GM23248 (cell line): ENCODE measurements at regions not wholly inside any gene's neighbourhood (a gene's known extent, or its start where the extent isn't known, plus 50 kb on each side); places are given as distances from the start of the nearest gene placed in this dataset.

Experiments used
- DNase-seq: peaks from one replicate; pipeline ENCODE4 v3.0.0-alpha.2; 2015
- H2AFZ ChIP-seq: fragments of 200-600 bp; sonication (generic); 2 replicates; pipeline ENCODE4 v1.6.1; 2016; ENCODE audit warnings: antibody characterized with exemption
- H3F3A ChIP-seq: fragments of 200-600 bp; sonication (generic); 2 replicates; pipeline ENCODE4 v1.6.1; 2016; ENCODE audit warnings: mild to moderate bottlenecking, antibody characterized with exemption, mixed run types; ENCODE audit not compliant: insufficient read depth
- H3K27ac ChIP-seq: fragments of 200-600 bp; sonication (generic); 2 replicates; pipeline ENCODE4 v1.5.1; 2016; ENCODE audit warnings: mild to moderate bottlenecking
- H3K27me3 ChIP-seq: fragments of 200-600 bp; sonication (generic); replicated peaks from 2 replicates; pipeline ENCODE4 v1.6.1; 2016; ENCODE audit warnings: mild to moderate bottlenecking; ENCODE audit not compliant: insufficient read depth
- H3K36me3 ChIP-seq: fragments of 200-600 bp; sonication (generic); 2 replicates; pipeline ENCODE4 v1.6.1; 2016; ENCODE audit warnings: low read depth, mild to moderate bottlenecking
- H3K4me1 ChIP-seq: fragments of 200-600 bp; sonication (generic); 2 replicates; pipeline ENCODE4 v1.6.1; 2016; ENCODE audit warnings: mild to moderate bottlenecking; ENCODE audit not compliant: insufficient read depth
- H3K4me2 ChIP-seq: fragments of 200-600 bp; sonication (generic); one replicate; pipeline ENCODE4 v1.6.1; 2016; ENCODE audit warnings: mild to moderate bottlenecking; ENCODE audit not compliant: unreplicated experiment
- H3K4me3 ChIP-seq: fragments of 200-600 bp; sonication (generic); 2 replicates; pipeline ENCODE4 v1.5.1; 2016; ENCODE audit warnings: mild to moderate bottlenecking
- H3K79me2 ChIP-seq: fragments of 200-600 bp; sonication (generic); 2 replicates; pipeline ENCODE4 v1.6.1; 2016; ENCODE audit warnings: mild to moderate bottlenecking; ENCODE audit not compliant: insufficient read depth
- H3K9ac ChIP-seq: fragments of 200-600 bp; sonication (generic); 2 replicates; pipeline ENCODE4 v1.6.1; 2016; ENCODE audit warnings: mild to moderate bottlenecking
- H3K9me2 ChIP-seq: fragments of 200-600 bp; sonication (generic); 2 replicates; pipeline ENCODE4 v1.6.1; 2016; ENCODE audit warnings: mixed run types, mild to moderate bottlenecking, moderate library complexity; ENCODE audit not compliant: insufficient read depth
- H3K9me3 ChIP-seq: fragments of 200-600 bp; sonication (generic); one replicate; pipeline ENCODE4 v1.6.1; 2017; ENCODE audit warnings: low read depth
- H4K20me1 ChIP-seq: fragments of 200-600 bp; sonication (generic); 2 replicates; pipeline ENCODE4 v1.6.0; 2016; ENCODE audit not compliant: insufficient read depth
- EZH2 ChIP-seq: fragments of 200-600 bp; sonication (generic); IDR thresholded peaks from 2 replicates; pipeline ENCODE4 v1.6.1; 2018; ENCODE audit warnings: antibody characterized with exemption, mild to moderate bottlenecking; ENCODE audit not compliant: insufficient read depth, poor library complexity, severe bottlenecking
- EZH2phosphoT487 ChIP-seq: fragments of 200-600 bp; sonication (generic); IDR thresholded peaks from 2 replicates; pipeline ENCODE4 v1.6.1; 2018; ENCODE audit warnings: antibody characterized with exemption, moderate library complexity, mild to moderate bottlenecking, low read depth; ENCODE audit not compliant: insufficient read depth
- WGBS, 2 experiments: methylation state at CpG; one replicate each; pipeline ENCODE4 v1.1.6; 2015 to 2017; ENCODE audit warnings: low lambda C conversion rate in 2 of 2, low coverage in 1 of 2; ENCODE audit errors: missing lambda C conversion rate in 2 of 2; 5-methylcytosine and 5-hydroxymethylcytosine counted together
- in situ Hi-C: fragments of 300-500 bp; cut with MboI; formaldehyde crosslinking; loops from 2 replicates; pipeline ENCODE4 v1.15.0; 2020

DNA sequence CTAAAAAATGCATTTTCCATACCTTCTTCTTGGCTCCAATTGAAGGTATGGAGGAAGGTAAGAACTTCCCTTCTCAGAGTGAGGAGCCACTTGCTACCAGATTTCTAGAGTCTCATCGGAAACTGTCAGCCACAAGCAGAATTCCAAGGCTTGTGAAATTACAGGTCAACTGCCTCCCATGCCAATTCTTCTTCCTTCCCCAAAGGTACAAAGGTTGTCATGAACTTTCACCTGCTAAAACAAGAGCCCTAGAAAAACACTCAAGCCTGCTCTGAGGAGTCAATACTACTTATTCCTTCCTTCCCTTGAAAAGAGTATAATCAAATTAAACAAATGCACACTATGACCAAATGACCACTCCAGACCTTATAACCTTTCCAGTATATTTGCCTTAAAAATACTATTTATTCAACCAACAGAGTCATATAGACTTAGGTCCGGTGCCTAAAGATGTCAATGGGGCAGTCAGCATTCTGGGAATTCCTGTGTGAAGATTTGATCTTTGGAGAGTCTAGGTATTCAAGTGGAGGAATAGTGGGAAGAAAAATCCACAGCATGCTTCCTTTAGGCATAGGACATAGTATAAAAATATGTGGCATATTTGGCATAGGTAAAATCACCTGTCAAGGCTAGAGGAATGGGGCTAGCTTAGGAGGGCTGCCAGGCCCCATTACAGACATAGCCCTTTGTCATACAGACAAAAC is 539.3 kb downstream of the LIG4 start:
- no peaks in the 10 kb centered on the region for H3K4me1 ChIP-seq
- in situ Hi-C loops = no loop called here
- 94 to 95% methylated on average over 2 of the region's 2 CpGs for WGBS, 2 experiments
- no peak overlapping the region for H3K27ac ChIP-seq
- H3K4me3 ChIP-seq = no peak overlapping the region
- H3K9me3 ChIP-seq = no peaks in the 10 kb centered on the region
- H3K9me2 ChIP-seq = no peaks in the 10 kb centered on the region
- no peaks in the 10 kb centered on the region for H3K27me3 ChIP-seq
- peaks cover 31% of the 10 kb centered on the region for H3K79me2 ChIP-seq
- H3F3A ChIP-seq = no peaks in the 10 kb centered on the region
- TF ChIP-seq EZH2phosphoT487 (no peak), EZH2 (no peak)
- DNase-seq = no peak
- no peaks in the 10 kb centered on the region for H4K20me1 ChIP-seq
- no peak overlapping the region for H3K9ac ChIP-seq
- H3K4me2 ChIP-seq = no peak overlapping the region
- no peak overlapping the region for H2AFZ ChIP-seq
- H3K36me3 ChIP-seq = no peaks in the 10 kb centered on the region

DNA sequence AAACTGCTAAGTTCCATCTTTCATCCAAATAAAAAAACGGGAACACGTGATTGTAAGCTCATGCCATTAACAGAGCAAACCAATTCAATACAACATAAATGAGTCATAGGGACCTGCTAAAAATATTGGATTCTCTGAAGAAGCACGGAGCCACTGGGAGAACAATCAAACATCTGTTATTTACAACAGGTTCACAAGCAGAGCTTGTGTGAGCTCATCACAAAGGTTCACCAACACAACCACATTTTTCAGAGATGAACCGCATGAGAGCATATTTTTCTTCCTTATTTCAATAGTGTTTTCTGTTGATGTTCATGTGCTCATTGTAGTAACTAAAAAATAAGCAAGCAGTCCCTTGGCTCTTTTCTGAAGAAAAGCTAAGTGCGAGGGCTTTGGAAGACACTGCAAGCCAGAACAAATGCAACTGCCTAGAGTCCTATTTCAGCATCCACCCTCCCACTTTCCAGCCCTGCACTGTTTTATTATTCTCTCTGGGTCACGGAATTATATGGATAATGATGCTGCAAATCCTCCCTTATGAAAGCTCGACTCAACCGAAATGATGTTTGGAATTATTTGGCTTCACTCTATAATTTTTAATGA is 545.8 kb downstream of the LIG4 start:
- no peak overlapping the region for H3K9ac ChIP-seq
- in situ Hi-C loops = loop anchor here (25.0 kb wide), 1 partner anchor 193 kb away; a partner anchor contains a TSS
- H3K4me2 ChIP-seq = no peak overlapping the region
- no peak for TF ChIP-seq EZH2
- H3K9me2 ChIP-seq = no peaks in the 10 kb centered on the region
- no peak overlapping the region for H2AFZ ChIP-seq
- peak; percentile 51 for DNase-seq
- no peaks in the 10 kb centered on the region for H4K20me1 ChIP-seq
- H3K36me3 ChIP-seq = no peaks in the 10 kb centered on the region
- H3K4me3 ChIP-seq = no peak overlapping the region
- no peaks in the 10 kb centered on the region for H3K9me3 ChIP-seq
- no peak overlapping the region for H3K27ac ChIP-seq
- 0 out of 2 replicates have a peak, but pooled peaks cover 9% of the 10 kb centered on the region for H3K4me1 ChIP-seq
- peaks cover 22% of the 10 kb centered on the region for H3F3A ChIP-seq
- H3K27me3 ChIP-seq = no peaks in the 10 kb centered on the region
- peaks cover 70% of the 10 kb centered on the region for H3K79me2 ChIP-seq
- WGBS, 2 experiments = 67% methylated on average over 8 of the region's 8 CpGs

DNA sequence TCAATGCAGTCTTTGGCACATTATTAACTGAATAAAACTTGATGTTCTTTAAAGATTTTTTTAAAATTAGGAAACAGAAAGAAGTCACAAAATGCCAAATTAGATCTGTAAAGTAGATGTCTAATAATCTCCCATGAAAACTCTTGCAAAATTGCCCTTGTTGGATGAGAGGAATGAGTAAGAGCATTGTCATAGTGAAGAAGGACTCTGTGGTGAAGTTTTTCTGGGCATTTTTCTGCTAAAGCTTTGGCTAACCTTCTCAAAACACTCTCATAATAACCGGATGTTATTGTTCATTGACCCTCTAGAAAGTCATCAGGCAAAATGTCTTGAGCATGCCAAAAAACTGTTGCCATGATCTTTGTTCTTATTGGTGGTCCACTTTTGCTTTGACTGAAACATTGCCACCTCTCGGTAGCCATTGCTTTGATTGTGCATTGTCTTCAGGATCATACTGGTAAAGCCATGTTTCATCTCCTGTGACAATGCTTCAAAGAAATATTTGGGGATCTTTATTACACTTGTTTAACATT is 549.3 kb downstream of the LIG4 start:
- TF ChIP-seq EZH2phosphoT487 (no peak), EZH2 (no peak)
- peak; percentile 54 for DNase-seq
- in situ Hi-C loops = loop anchor here (25.0 kb wide), 1 partner anchor 196 kb away; a partner anchor contains a TSS

DNA sequence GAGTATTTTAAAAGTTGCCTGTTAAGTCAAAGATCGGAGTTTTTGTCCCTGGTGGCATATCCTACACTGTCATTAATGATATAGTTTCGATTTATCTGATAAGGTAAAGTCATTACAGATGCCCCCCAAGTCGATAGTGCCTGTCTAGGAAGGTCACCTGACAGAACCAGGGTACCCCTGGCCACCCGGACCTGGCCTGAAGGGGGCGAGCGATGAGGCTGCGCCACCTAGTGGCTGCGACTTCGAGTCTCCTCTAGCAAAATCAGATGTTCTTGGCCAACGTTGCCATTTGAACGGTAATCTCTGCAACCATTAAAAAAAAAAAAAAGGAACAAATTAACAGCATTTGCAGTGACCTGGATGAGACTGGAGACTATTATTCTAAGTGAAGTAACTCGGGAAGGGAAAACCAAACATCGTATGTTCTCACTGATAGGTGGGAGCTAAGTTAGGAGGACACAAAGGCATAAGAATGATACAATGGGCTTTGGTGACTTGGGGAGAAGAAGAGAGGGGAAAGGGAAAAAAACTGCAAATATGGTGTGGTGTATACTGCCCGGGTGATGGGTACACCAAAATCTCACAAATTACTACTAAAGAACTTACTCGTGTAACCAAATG is 565.1 kb downstream of the LIG4 start:
- Histone ChIP-seq H3K9ac (no peak overlapping the region), H3K27ac (no peak overlapping the region), H2AFZ (no peak overlapping the region), H3K4me2 (no peak overlapping the region), H4K20me1 (no peaks in the 10 kb centered on the region), H3K9me3 (no peaks in the 10 kb centered on the region), H3K36me3 (no peaks in the 10 kb centered on the region), H3K27me3 (no peaks in the 10 kb centered on the region), H3K4me3 (no peak overlapping the region), H3K9me2 (no peaks in the 10 kb centered on the region), H3K79me2 (peaks cover 72% of the 10 kb centered on the region), H3K4me1 (no peaks in the 10 kb centered on the region), H3F3A (no peaks in the 10 kb centered on the region)
- DNase-seq = peak; percentile 77
- 19 to 23% methylated on average over 15 of the region's 15 CpGs for WGBS, 2 experiments
- in situ Hi-C loops = loop anchor here (10.0 to 25.0 kb wide), 3 partner anchors 212 to 445 kb away; a partner anchor contains a TSS
- no peak for TF ChIP-seq EZH2

More for the DNA sequence above, 549.3 kb downstream of the LIG4 start:
- Histone ChIP-seq H2AFZ (no peak overlapping the region), H3K9me3 (no peaks in the 10 kb centered on the region), H3K4me2 (no peak overlapping the region), H3K4me1 (0 out of 2 replicates have a peak, but pooled peaks cover 9% of the 10 kb centered on the region), H3K27ac (no peak overlapping the region), H4K20me1 (no peaks in the 10 kb centered on the region), H3K9ac (no peak overlapping the region), H3K27me3 (no peaks in the 10 kb centered on the region), H3K79me2 (peaks cover 63% of the 10 kb centered on the region), H3K4me3 (no peak overlapping the region), H3K36me3 (no peaks in the 10 kb centered on the region), H3F3A (peaks cover 22% of the 10 kb centered on the region), H3K9me2 (no peaks in the 10 kb centered on the region)
- WGBS, 2 experiments = 44 to 54% methylated on average over 2 of the region's 2 CpGs
